B cell (primary cell): ENCODE measurements at regions not wholly inside any gene's neighbourhood (a gene's known extent, or its start where the extent isn't known, plus 50 kb on each side); places are given as distances from the start of the nearest gene placed in this dataset.

Experiments
- ATAC-seq: fragments of 200-7000 bp; cut with Tn5 transposase; one replicate; pipeline ENCODE4 v1.10.0; 2021; ENCODE audit warnings: low read depth, mild to moderate bottlenecking, moderate number of reproducible peaks, moderate library complexity
- CTCF ChIA-PET: fragments of 350-600 bp; sonication (Branson Sonifier 250); formaldehyde crosslinking; loops from one replicate; lab custom pipeline; 2021; ENCODE audit warnings: antibody characterized with exemption, inconsistent platforms; lab: Charles Lee
- POLR2A ChIA-PET: fragments of 350-600 bp; sonication (Branson Sonifier 250); formaldehyde crosslinking; loops from one replicate; lab custom pipeline; 2021; ENCODE audit warnings: antibody characterized with exemption; lab: Charles Lee
- DNase-seq: peaks from one replicate; pipeline ENCODE4 v3.0.0; 2013
- H2AFZ ChIP-seq: 2 replicates; pipeline ENCODE4 v1.6.1; 2012; ENCODE audit warnings: mild to moderate bottlenecking, low read depth, low read length; ENCODE audit not compliant: insufficient read depth, poor library complexity, severe bottlenecking
- H3K27ac ChIP-seq, 2 donors: 1 replicate in 1 of 2; 2 replicates in 1 of 2; pipeline ENCODE4 v1.5.1; 2012 to 2013; ENCODE audit warnings: low read length in 2 of 2, mild to moderate bottlenecking in 2 of 2, moderate library complexity in 1 of 2
- H3K27me3 ChIP-seq, 4 experiments: fragments of 200-600 bp in 1 of 4; sonication (generic) in 1 of 4; replicated peaks in 1 of 4; 1 replicate in 2 of 4; 2 replicates in 2 of 4; pipeline versions ENCODE4 v1.6.1 to v1.7.0; 2013 to 2016; ENCODE audit warnings: low read length in 3 of 4, mild to moderate bottlenecking in 2 of 4, mixed read lengths in 1 of 4, moderate library complexity in 1 of 4; ENCODE audit not compliant: insufficient read depth in 4 of 4, control insufficient read depth in 3 of 4; ENCODE audit errors: control extremely low read depth in 1 of 4
- H3K36me3 ChIP-seq, 2 experiments: replicated peaks in 1 of 2; 1 replicate in 1 of 2; 2 replicates in 1 of 2; pipeline versions ENCODE4 v1.6.1 to v1.7.1; 2013; ENCODE audit warnings: low read length in 1 of 2; ENCODE audit not compliant: insufficient read depth in 2 of 2, control insufficient read depth in 1 of 2; ENCODE audit errors: control extremely low read depth in 1 of 2, extremely low read depth in 1 of 2
- H3K4me1 ChIP-seq, 2 donors: fragments of 200-600 bp in 1 of 2; sonication (generic) in 1 of 2; 1 replicate in 1 of 2; 2 replicates in 1 of 2; pipeline versions ENCODE4 v1.5.1 to v1.6.1; 2013 to 2017; ENCODE audit warnings: low read length in 2 of 2; ENCODE audit not compliant: control insufficient read depth in 2 of 2, insufficient read depth in 2 of 2
- H3K4me2 ChIP-seq: replicated peaks from 2 replicates; pipeline ENCODE3; 2012; ENCODE audit warnings: mild to moderate bottlenecking, low read depth, low read length; ENCODE audit not compliant: poor library complexity, severe bottlenecking
- H3K4me3 ChIP-seq, 5 experiments: fragments of 200-600 bp in 1 of 5; sonication (generic) in 1 of 5; 1 replicate in 3 of 5; 2 replicates in 2 of 5; pipeline versions ENCODE4 v1.5.1 to v1.7.0; 2011 to 2016; ENCODE audit warnings: low read length in 4 of 5, mild to moderate bottlenecking in 4 of 5, low read depth in 2 of 5, control low read depth in 1 of 5, moderate library complexity in 1 of 5; ENCODE audit not compliant: insufficient read depth in 1 of 5; ENCODE audit errors: control extremely low read depth in 1 of 5, extremely low read depth in 1 of 5
- H3K79me2 ChIP-seq: fragments of 200-600 bp; sonication (generic); one replicate; pipeline ENCODE4 v1.6.0; 2016; ENCODE audit warnings: low read length; ENCODE audit not compliant: control insufficient read depth, insufficient read depth
- H3K9ac ChIP-seq: fragments of 200-600 bp; sonication (generic); 2 replicates; pipeline ENCODE4 v1.6.1; 2017; ENCODE audit warnings: mild to moderate bottlenecking, low read length, moderate library complexity
- H3K9me3 ChIP-seq, 3 donors: one replicate each; pipeline versions ENCODE4 v1.6.1 to v1.7.1; 2013; ENCODE audit warnings: low read length in 2 of 3; ENCODE audit not compliant: control insufficient read depth in 2 of 3, insufficient read depth in 1 of 3; ENCODE audit errors: control extremely low read depth in 1 of 3
- H4K20me1 ChIP-seq: 2 replicates; pipeline ENCODE4 v1.6.0; 2012; ENCODE audit warnings: mild to moderate bottlenecking, low read length; ENCODE audit not compliant: insufficient read depth, control insufficient read depth, poor library complexity, severe bottlenecking
- H3K27ac Mint-ChIP-seq: one replicate; pipeline ENCODE4 v1.8.0; 2021; ENCODE audit warnings: mixed read lengths
- H3K27me3 Mint-ChIP-seq: one replicate; pipeline ENCODE4 v1.8.0; 2021; ENCODE audit warnings: mixed read lengths
- H3K4me1 Mint-ChIP-seq: one replicate; pipeline ENCODE4 v1.8.0; 2021; ENCODE audit warnings: mixed read lengths
- H3K4me3 Mint-ChIP-seq: one replicate; pipeline ENCODE4 v1.8.0; 2021; ENCODE audit warnings: mixed read lengths
- H3K9me3 Mint-ChIP-seq: one replicate; pipeline ENCODE4 v1.8.0; 2022; ENCODE audit warnings: mixed read lengths; ENCODE audit not compliant: insufficient read depth
- CTCF ChIP-seq: fragments of 200-600 bp; IDR thresholded peaks from one replicate; pipeline ENCODE4 v1.8.0; 2022; ENCODE audit warnings: antibody characterized with exemption, mild to moderate bottlenecking
- EZH2 ChIP-seq: IDR thresholded peaks from 2 replicates; pipeline ENCODE4 v1.6.1; 2012; ENCODE audit warnings: borderline replicate concordance, low read depth, mild to moderate bottlenecking, moderate library complexity, low read length; ENCODE audit not compliant: insufficient read depth, poor library complexity, severe bottlenecking
- WGBS: methylation state at CpG from one replicate; pipeline ENCODE4 v1.1.5; 2013; ENCODE audit warnings: missing lambda C conversion rate; ENCODE audit not compliant: insufficient coverage; 5-methylcytosine and 5-hydroxymethylcytosine counted together
- intact Hi-C: fragments of 100-400 bp; cut with micrococcal nuclease; formaldehyde crosslinking; loops from one replicate; pipeline ENCODE4 v1.10.0; 2022

- intact Hi-C loops = no loop called here
- DNase-seq (no peak), ATAC-seq (no peak)
- no CpG with 5 or more reads among the region's 5 CpGs for WGBS
- Histone ChIP-seq H3K27me3 (peaks cover 0 to 3% (median 0%) of the 10 kb centered on the region in 4 experiments), H3K9ac (no peak overlapping the region), H3K4me1 (no peaks in the 10 kb centered on the region), H3K4me3 (no peak overlapping the region), H3K9me3 (no peaks in the 10 kb centered on the region), H3K27ac (no peak overlapping the region), H3K4me2 (no peak overlapping the region), H4K20me1 (no peaks in the 10 kb centered on the region), H3K36me3 (no peaks in the 10 kb centered on the region), H2AFZ (no peak overlapping the region), H3K79me2 (no peaks in the 10 kb centered on the region)
- CTCF ChIA-PET = no interaction called here
- H3K4me3 Mint-ChIP-seq = no peak overlapping the region
- POLR2A ChIA-PET = no interaction called here
- no peak overlapping the region for H3K27ac Mint-ChIP-seq
- TF ChIP-seq EZH2 = no peak
- no peak for TF ChIP-seq CTCF
- peaks cover 17% of the 10 kb centered on the region for H3K27me3 Mint-ChIP-seq
- no peaks in the 10 kb centered on the region for H3K9me3 Mint-ChIP-seq
- H3K4me1 Mint-ChIP-seq = no peaks in the 10 kb centered on the region
Observed at GRCh38 chr9:96067600-96067999, 192.1 kb downstream of the ERCC6L2 start.

GRCh38 chr9:96067004-96067403 is 191.5 kb downstream of the ERCC6L2 start:
- Mint-ChIP-seq H3K9me3 (no peaks in the 10 kb centered on the region), H3K4me3 (no peak overlapping the region), H3K27ac (no peak overlapping the region), H3K27me3 (peaks cover 19% of the 10 kb centered on the region), H3K4me1 (no peaks in the 10 kb centered on the region)
- Histone ChIP-seq H3K4me1 (no peaks in the 10 kb centered on the region), H3K36me3 (no peaks in the 10 kb centered on the region), H3K27ac (no peak overlapping the region), H3K9me3 (no peaks in the 10 kb centered on the region), H3K27me3 (peaks cover 0 to 3% (median 0%) of the 10 kb centered on the region in 4 experiments), H3K4me2 (no peak overlapping the region), H3K4me3 (no peak overlapping the region), H3K79me2 (no peaks in the 10 kb centered on the region), H2AFZ (no peak overlapping the region), H4K20me1 (no peaks in the 10 kb centered on the region), H3K9ac (no peak overlapping the region)
- ChIA-PET CTCF (no interaction called here), POLR2A (no interaction called here)
- intact Hi-C loops = no loop called here
- ATAC-seq (no peak), DNase-seq (no peak)
- WGBS = 96% methylated on average over 7 of the region's 7 CpGs
- TF ChIP-seq EZH2 (no peak), CTCF (no peak)
